HepG2 (cell line): ENCODE measurements at regions not wholly inside any gene's neighbourhood (a gene's known extent, or its start where the extent isn't known, plus 50 kb on each side); places are given as distances from the start of the nearest gene placed in this dataset.

Experiments used
- ATRX ChIP-seq: sonication (generic); formaldehyde crosslinking; IDR thresholded peaks from 2 replicates; pipeline ENCODE4 v1.4.0; 2020; ENCODE audit warnings: missing genetic modification reagents, borderline replicate concordance
- DRAP1 ChIP-seq: IDR thresholded peaks from 2 replicates; pipeline ENCODE4 v1.6.1; 2016; ENCODE audit warnings: missing genetic modification reagents, missing compliant biosample characterization
- ERF ChIP-seq: IDR thresholded peaks from 2 replicates; pipeline ENCODE4 v1.6.1; 2018; ENCODE audit warnings: missing biosample characterization, missing genetic modification reagents
- FIP1L1 ChIP-seq: fragments of 200-400 bp; formaldehyde crosslinking; IDR thresholded peaks from 2 replicates; pipeline ENCODE4 v1.6.1; 2018; ENCODE audit warnings: low read depth, mild to moderate bottlenecking, low read length, moderate library complexity, borderline replicate concordance; ENCODE audit not compliant: insufficient read depth
- JUND ChIP-seq: sonication (generic); formaldehyde crosslinking; IDR thresholded peaks from 2 replicates; pipeline ENCODE4 v1.8.0; 2022; ENCODE audit warnings: mild to moderate bottlenecking, missing genetic modification reagents
- MAF1 ChIP-seq: sonication (generic); formaldehyde crosslinking; IDR thresholded peaks from 2 replicates; pipeline ENCODE4 v1.5.0; 2020; ENCODE audit warnings: missing genetic modification reagents, borderline replicate concordance
- NCOA5 ChIP-seq: sonication (generic); formaldehyde crosslinking; IDR thresholded peaks from 2 replicates; pipeline ENCODE4 v1.4.0; 2020; ENCODE audit warnings: missing genetic modification reagents
- NONO ChIP-seq, 2 experiments: fragments of 450-650 bp in 1 of 2; sonication (generic) in 1 of 2; formaldehyde crosslinking in 1 of 2; IDR thresholded peaks in 1 of 2; conservative IDR thresholded peaks in 1 of 2; 2 replicates each; pipeline versions ENCODE4 v1.6.1 to v1.8.0; 2017 to 2022; ENCODE audit warnings: mild to moderate bottlenecking in 1 of 2, missing genetic modification reagents in 1 of 2, moderate library complexity in 1 of 2
- PAX8 ChIP-seq: sonication (generic); formaldehyde crosslinking; IDR thresholded peaks from 2 replicates; pipeline ENCODE4 v1.8.0; 2022; ENCODE audit warnings: mild to moderate bottlenecking, missing genetic modification reagents, borderline replicate concordance
- POLR2AphosphoS2 ChIP-seq: IDR thresholded peaks from 2 replicates; pipeline ENCODE4 v1.6.1; 2011; ENCODE audit warnings: low read depth, low read length, improper control_type of control experiment
- RNF219 ChIP-seq: sonication (generic); formaldehyde crosslinking; IDR thresholded peaks from 2 replicates; pipeline ENCODE4 v1.5.0; 2020; ENCODE audit warnings: mild to moderate bottlenecking, missing genetic modification reagents
- SCMH1 ChIP-seq: sonication (generic); formaldehyde crosslinking; IDR thresholded peaks from 2 replicates; pipeline ENCODE4 v1.9.0; 2021; ENCODE audit warnings: missing genetic modification reagents, mild to moderate bottlenecking, borderline replicate concordance
- U2AF2 ChIP-seq: fragments of 200-400 bp; formaldehyde crosslinking; IDR thresholded peaks from 2 replicates; pipeline ENCODE4 v1.6.1; 2017; ENCODE audit warnings: low read depth, mild to moderate bottlenecking, low read length
- ZKSCAN5 ChIP-seq: sonication (generic); formaldehyde crosslinking; IDR thresholded peaks from 2 replicates; pipeline ENCODE4 v1.5.1; 2020; ENCODE audit warnings: mild to moderate bottlenecking, missing genetic modification reagents
- ZKSCAN8 ChIP-seq: IDR thresholded peaks from 2 replicates; pipeline ENCODE4 v1.6.1; 2016; ENCODE audit warnings: borderline replicate concordance, missing genetic modification reagents, missing compliant biosample characterization
- ZNF512B ChIP-seq: sonication (generic); formaldehyde crosslinking; IDR thresholded peaks from 2 replicates; pipeline ENCODE4 v1.5.1; 2020; ENCODE audit warnings: missing genetic modification reagents, mild to moderate bottlenecking, borderline replicate concordance
- ZNF549 ChIP-seq: sonication (generic); formaldehyde crosslinking; IDR thresholded peaks from 2 replicates; pipeline ENCODE4 v1.5.0; 2020; ENCODE audit warnings: missing genetic modification reagents
- ZNF576 ChIP-seq: sonication (generic); formaldehyde crosslinking; IDR thresholded peaks from 2 replicates; pipeline ENCODE4 v1.4.0; 2020; ENCODE audit warnings: mild to moderate bottlenecking, missing genetic modification reagents
- ZNF597 ChIP-seq: sonication (generic); formaldehyde crosslinking; IDR thresholded peaks from 2 replicates; pipeline ENCODE4 v1.5.0; 2020; ENCODE audit warnings: missing genetic modification reagents
- ZNF674 ChIP-seq: sonication (generic); formaldehyde crosslinking; IDR thresholded peaks from 2 replicates; pipeline ENCODE4 v1.5.0; 2020; ENCODE audit warnings: low read depth, mild to moderate bottlenecking, missing genetic modification reagents
- ZNF747 ChIP-seq: sonication (generic); formaldehyde crosslinking; IDR thresholded peaks from 2 replicates; pipeline ENCODE4 v1.8.1; 2023; ENCODE audit warnings: missing genetic modification reagents, mild to moderate bottlenecking, borderline replicate concordance

- TF ChIP-seq RNF219 (CRISPR knock-in tag) (no peak), SCMH1 (CRISPR knock-in tag) (no peak), ZKSCAN8 (peak; percentile 84), NCOA5 (CRISPR knock-in tag) (no peak), ZNF597 (CRISPR knock-in tag) (no peak), JUND (CRISPR knock-in tag) (no peak), NONO (IDR thresholded peaks at IDR 0.05) (no peak), NONO (CRISPR knock-in tag; conservative IDR thresholded peaks at IDR 0.05) (peak; percentile 55; the same call in 1 of the 2 replicates), U2AF2 (no peak), ZNF549 (CRISPR knock-in tag) (no peak; the same call in 1 of the 2 replicates), ERF (CRISPR knock-in tag) (peak; percentile 96), FIP1L1 (peak; percentile 44; the same call in 1 of the 2 replicates), ZNF674 (CRISPR knock-in tag) (no peak), ATRX (CRISPR knock-in tag) (no peak; the same call in 1 of the 2 replicates), ZNF512B (peak; percentile 83; the same call in 1 of the 2 replicates), DRAP1 (CRISPR knock-in tag) (peak; percentile 57; the same call in 1 of the 2 replicates), ZNF747 (CRISPR knock-in tag) (no peak), ZNF576 (CRISPR knock-in tag) (no peak), PAX8 (CRISPR knock-in tag) (no peak), MAF1 (CRISPR knock-in tag) (no peak; the same call in 1 of the 2 replicates), POLR2AphosphoS2 (no peak), ZKSCAN5 (peak; percentile 29; the same call in 1 of the 2 replicates)
Observed at GRCh38 chr14:31965735-31966598, 111.1 kb upstream of the ARHGAP5 start (continued).
